ENCODE measurements at regions not wholly inside any gene's neighbourhood (a gene's known extent, or its start where the extent isn't known, plus 50 kb on each side); places are given as distances from the start of the nearest gene placed in this dataset.
"Not testable (repeated sequence)": the region's sequence is repeated elsewhere in the genome, so short reads cannot be mapped to it uniquely, and the experiment has no call there.

- DNase-seq: no peak
Observed at GRCh38 chr2:210963386-210963785, 407.0 kb downstream of the CPS1 start.

- DNase-seq: no peak
Observed at GRCh38 chr2:210964141-210964764, 407.9 kb downstream of the CPS1 start.

GRCh38 chr2:210965472-210965871, 409.1 kb downstream of the CPS1 start:
- DNase-seq: no peak

GRCh38 chr2:210966330-210966729, 409.9 kb downstream of the CPS1 start:
- DNase-seq: no peak

GRCh38 chr2:210971431-210971830, 415.0 kb downstream of the CPS1 start:
- no peak for DNase-seq

- not testable (repeated sequence) for DNase-seq
Observed at GRCh38 chr2:210986806-210987205, 430.4 kb downstream of the CPS1 start.

GRCh38 chr2:210991107-210991506, 434.7 kb downstream of the CPS1 start:
- DNase-seq: no peak

GRCh38 chr2:210994104-210994503, 437.7 kb downstream of the CPS1 start:
- no peak for DNase-seq

GRCh38 chr2:210997373-210997772, 441.0 kb downstream of the CPS1 start:
- no peak for DNase-seq

- DNase-seq: no peak
Observed at GRCh38 chr2:210998334-210998733, 441.9 kb downstream of the CPS1 start.

- DNase-seq: no peak
Observed at GRCh38 chr2:211014376-211014775, 458.0 kb downstream of the CPS1 start.

- DNase-seq: no peak
Observed at GRCh38 chr2:211014906-211015305, 458.5 kb downstream of the CPS1 start.

- not testable (repeated sequence) for DNase-seq
Observed at GRCh38 chr2:211025089-211025488, 468.7 kb downstream of the CPS1 start.

- DNase-seq: no peak
Observed at GRCh38 chr2:211026109-211026508, 469.7 kb downstream of the CPS1 start.

GRCh38 chr2:211027976-211028375, 471.6 kb downstream of the CPS1 start:
- no peak for DNase-seq

- DNase-seq: no peak
Observed at GRCh38 chr2:211033765-211034164, 477.4 kb downstream of the CPS1 start.

GRCh38 chr2:211035548-211036185, 479.3 kb downstream of the CPS1 start:
- peak; percentile 46 for DNase-seq

- DNase-seq: no peak
Observed at GRCh38 chr2:211045025-211045424, 488.6 kb downstream of the CPS1 start.

- DNase-seq: peak; percentile 52
Observed at GRCh38 chr2:211049321-211050018, 493.1 kb downstream of the CPS1 start.

GRCh38 chr2:211055438-211055837, 499.0 kb downstream of the CPS1 start:
- peak; percentile 45 for DNase-seq

- DNase-seq: no peak
Observed at GRCh38 chr2:211061612-211062296, 505.4 kb downstream of the CPS1 start.

- DNase-seq: no peak
Observed at GRCh38 chr2:211062297-211062612, 505.9 kb downstream of the CPS1 start.

GRCh38 chr2:211067029-211067428, 510.6 kb downstream of the CPS1 start:
- no peak for DNase-seq

Data from RPMI8226 (cell line).